ENCODE measurements at regions not wholly inside any gene's neighbourhood (a gene's known extent, or its start where the extent isn't known, plus 50 kb on each side); places are given as distances from the start of the nearest gene placed in this dataset.

DNA sequence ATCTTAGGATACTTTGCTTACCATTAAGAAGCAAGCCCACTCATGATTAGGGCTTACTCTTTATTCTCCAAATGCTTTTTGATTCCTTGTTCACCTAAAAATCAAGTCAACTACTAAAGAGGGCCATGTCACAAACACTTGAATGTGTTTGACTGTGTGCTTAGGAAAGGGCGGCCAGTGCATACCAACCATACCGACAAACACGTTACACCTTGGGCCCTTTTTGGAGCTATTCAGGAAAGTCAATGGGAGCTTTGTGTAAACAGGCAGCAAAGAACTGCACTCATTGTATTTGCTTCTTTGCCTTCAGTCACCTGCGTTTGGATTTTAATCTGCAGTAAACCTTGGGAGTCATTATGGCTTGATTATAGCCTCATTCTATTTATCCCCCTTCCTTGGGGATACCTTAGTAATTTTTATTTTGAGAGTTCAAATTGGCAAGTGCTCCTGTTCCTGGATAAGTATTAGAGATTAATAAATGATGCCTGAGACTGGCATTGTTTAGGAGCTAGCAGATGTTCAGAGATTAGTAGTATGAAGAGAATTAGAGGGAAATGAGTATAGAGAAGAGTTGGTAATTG is 102.6 kb upstream of the HDGFL1 start:
- H3K27ac Mint-ChIP-seq: 0 out of 2 replicates have a peak overlapping the region, but pooled peaks have one; percentile 6
- H3K9me3 Mint-ChIP-seq: peaks cover 8% of the 10 kb centered on the region
- no peaks in the 10 kb centered on the region; the same call in 1 of the 2 replicates for H3K36me3 Mint-ChIP-seq
- ChIA-PET POLR2A (interaction anchor here (0.6 kb wide), 1 partner anchor 879 kb away, joined by 3 read pairs; no protein-coding TSS in a partner anchor), CTCF (interaction anchor here (0.6 to 1.4 kb wide), 3 partner anchors 52 to 1807 kb away, joined by 3 to 4 read pairs (median 4); no protein-coding TSS in a partner anchor)
- TF ChIP-seq FOXJ3 (CRISPR knock-in tag; IDR thresholded peaks at IDR 0.05; ENCODE audit: borderline replicate concordance): no peak
- no peak for TF ChIP-seq NFYB (CRISPR knock-in tag; conservative IDR thresholded peaks at IDR 0.05; ENCODE audit: low read depth)
- no peak for TF ChIP-seq ZNF416 (CRISPR knock-in tag; IDR thresholded peaks at IDR 0.05)
- no peak for TF ChIP-seq RORB (CRISPR knock-in tag; IDR thresholded peaks at IDR 0.05)
- TF ChIP-seq, protein P1, sequence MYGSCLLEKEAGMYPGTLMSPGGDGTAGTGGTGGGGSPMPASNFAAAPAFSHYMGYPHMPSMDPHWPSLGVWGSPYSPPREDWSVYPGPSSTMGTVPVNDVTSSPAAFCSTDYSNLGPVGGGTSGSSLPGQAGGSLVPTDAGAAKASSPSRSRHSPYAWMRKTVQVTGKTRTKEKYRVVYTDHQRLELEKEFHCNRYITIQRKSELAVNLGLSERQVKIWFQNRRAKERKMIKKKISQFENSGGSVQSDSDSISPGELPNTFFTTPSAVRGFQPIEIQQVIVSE (CRISPR knock-in tag; IDR thresholded peaks at IDR 0.05; ENCODE audit: borderline replicate concordance): no peak
- no peak for TF ChIP-seq ZNF396 (CRISPR knock-in tag; IDR thresholded peaks at IDR 0.05; ENCODE audit: borderline replicate concordance)
- TF ChIP-seq JAZF1 (CRISPR knock-in tag; IDR thresholded peaks at IDR 0.05): no peak
- H3K27me3 Mint-ChIP-seq (ENCODE audit: low read depth): no peaks in the 10 kb centered on the region
- no peak overlapping the region for H3K4me3 Mint-ChIP-seq
- DNase-seq (ENCODE audit: low spot score) (no peak), ATAC-seq (peak; percentile 78)
- peaks cover 17% of the 10 kb centered on the region for H3K4me1 Mint-ChIP-seq

DNA sequence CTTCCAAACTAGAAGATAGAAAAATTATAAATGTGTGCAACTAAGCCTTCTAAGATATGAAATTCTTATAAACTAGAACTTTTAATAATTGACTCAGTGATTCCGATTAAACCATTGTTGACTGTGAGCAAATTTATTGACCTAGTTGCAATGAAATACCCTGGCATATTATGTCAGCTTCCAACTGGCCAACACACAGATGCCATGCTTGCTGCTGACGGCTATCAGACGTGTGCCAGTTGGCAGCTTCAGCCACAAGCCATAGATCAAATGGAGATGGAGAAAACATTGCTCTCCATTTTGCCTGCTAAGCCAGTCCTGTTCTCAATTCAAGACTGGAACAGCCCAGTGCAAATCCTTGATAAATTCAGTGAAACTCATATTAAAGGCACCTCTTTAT is 101.7 kb upstream of the HDGFL1 start:
- Mint-ChIP-seq H3K4me3 (no peak overlapping the region), H3K36me3 (no peaks in the 10 kb centered on the region; the same call in 1 of the 2 replicates), H3K9me3 (peaks cover 8% of the 10 kb centered on the region), H3K27me3 (ENCODE audit: low read depth) (no peaks in the 10 kb centered on the region), H3K4me1 (peaks cover 17% of the 10 kb centered on the region), H3K27ac (no peak overlapping the region)
- DNase-seq (ENCODE audit: low spot score): no peak
- ChIA-PET POLR2A (no interaction called here), CTCF (interaction anchor here (1.2 kb wide), 1 partner anchor 270 kb away, joined by 3 read pairs; no protein-coding TSS in a partner anchor)
- TF ChIP-seq ZNF425 (CRISPR knock-in tag; conservative IDR thresholded peaks at IDR 0.05): no peak
- TF ChIP-seq NR3C1 (CRISPR knock-in tag; conservative IDR thresholded peaks at IDR 0.05; ENCODE audit: low read depth): no peak
- no peak for TF ChIP-seq JUN (CRISPR knock-in tag; IDR thresholded peaks at IDR 0.05)
- ATAC-seq: no peak

- DNase-seq (ENCODE audit: low spot score): no peak
- Mint-ChIP-seq H3K4me1 (peaks cover 17% of the 10 kb centered on the region), H3K4me3 (no peak overlapping the region), H3K9me3 (peaks cover 8% of the 10 kb centered on the region), H3K27me3 (ENCODE audit: low read depth) (no peaks in the 10 kb centered on the region), H3K36me3 (no peaks in the 10 kb centered on the region; the same call in 1 of the 2 replicates), H3K27ac (no peak overlapping the region)
- ATAC-seq: no peak
- ChIA-PET CTCF (no interaction called here), POLR2A (no interaction called here)
- TF ChIP-seq ZNF121 (CRISPR knock-in tag; IDR thresholded peaks at IDR 0.05) (no peak), RELA (CRISPR knock-in tag; IDR thresholded peaks at IDR 0.05; ENCODE audit: borderline replicate concordance) (no peak)
These were observed 101.0 kb upstream of the HDGFL1 start for GRCh38 chr6:22468256-22468965.

- ChIA-PET CTCF (interaction anchor here (1.0 kb wide), 1 partner anchor 323 kb away, joined by 3 read pairs; no protein-coding TSS in a partner anchor), POLR2A (interaction anchor here (0.5 kb wide), 1 partner anchor 28 kb away, joined by 5 read pairs; no protein-coding TSS in a partner anchor)
- Mint-ChIP-seq H3K9me3 (peaks cover 15% of the 10 kb centered on the region), H3K27ac (no peak overlapping the region; the same call in 1 of the 2 replicates), H3K4me1 (peaks cover 17% of the 10 kb centered on the region), H3K27me3 (ENCODE audit: low read depth) (no peaks in the 10 kb centered on the region), H3K4me3 (no peak overlapping the region), H3K36me3 (no peaks in the 10 kb centered on the region)
- 0 out of 2 replicates have a peak, but pooled peaks have one; percentile 16 for ATAC-seq
- DNase-seq (ENCODE audit: low spot score): no peak
- TF ChIP-seq, protein P2, sequence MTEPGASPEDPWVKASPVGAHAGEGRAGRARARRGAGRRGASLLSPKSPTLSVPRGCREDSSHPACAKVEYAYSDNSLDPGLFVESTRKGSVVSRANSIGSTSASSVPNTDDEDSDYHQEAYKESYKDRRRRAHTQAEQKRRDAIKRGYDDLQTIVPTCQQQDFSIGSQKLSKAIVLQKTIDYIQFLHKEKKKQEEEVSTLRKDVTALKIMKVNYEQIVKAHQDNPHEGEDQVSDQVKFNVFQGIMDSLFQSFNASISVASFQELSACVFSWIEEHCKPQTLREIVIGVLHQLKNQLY (CRISPR knock-in tag; IDR thresholded peaks at IDR 0.05): no peak
- TF ChIP-seq ETV6 (CRISPR knock-in tag; IDR thresholded peaks at IDR 0.05): no peak
- TF ChIP-seq ZBTB21 (CRISPR knock-in tag; IDR thresholded peaks at IDR 0.05; ENCODE audit: borderline replicate concordance): no peak
- no peak for TF ChIP-seq RELA (CRISPR knock-in tag; IDR thresholded peaks at IDR 0.05; ENCODE audit: borderline replicate concordance)
- TF ChIP-seq TEAD4 (CRISPR knock-in tag; IDR thresholded peaks at IDR 0.05): no peak
- TF ChIP-seq NR2C2 (CRISPR knock-in tag; IDR thresholded peaks at IDR 0.05): no peak
- no peak for TF ChIP-seq IRF1 (CRISPR knock-in tag; IDR thresholded peaks at IDR 0.05)
- TF ChIP-seq ESRRA (CRISPR knock-in tag; IDR thresholded peaks at IDR 0.05; ENCODE audit: borderline replicate concordance): no peak
- TF ChIP-seq, protein P3, sequence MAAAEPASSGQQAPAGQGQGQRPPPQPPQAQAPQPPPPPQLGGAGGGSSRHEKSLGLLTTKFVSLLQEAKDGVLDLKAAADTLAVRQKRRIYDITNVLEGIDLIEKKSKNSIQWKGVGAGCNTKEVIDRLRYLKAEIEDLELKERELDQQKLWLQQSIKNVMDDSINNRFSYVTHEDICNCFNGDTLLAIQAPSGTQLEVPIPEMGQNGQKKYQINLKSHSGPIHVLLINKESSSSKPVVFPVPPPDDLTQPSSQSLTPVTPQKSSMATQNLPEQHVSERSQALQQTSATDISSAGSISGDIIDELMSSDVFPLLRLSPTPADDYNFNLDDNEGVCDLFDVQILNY (CRISPR knock-in tag; IDR thresholded peaks at IDR 0.05): no peak
These were observed 98.8 kb upstream of the HDGFL1 start for GRCh38 chr6:22470454-22471131.
